ENCODE measurements at regions not wholly inside any gene's neighbourhood (a gene's known extent, or its start where the extent isn't known, plus 50 kb on each side); places are given as distances from the start of the nearest gene placed in this dataset.
"Not testable (repeated sequence)": the region's sequence is repeated elsewhere in the genome, so short reads cannot be mapped to it uniquely, and the experiment has no call there.

DNA sequence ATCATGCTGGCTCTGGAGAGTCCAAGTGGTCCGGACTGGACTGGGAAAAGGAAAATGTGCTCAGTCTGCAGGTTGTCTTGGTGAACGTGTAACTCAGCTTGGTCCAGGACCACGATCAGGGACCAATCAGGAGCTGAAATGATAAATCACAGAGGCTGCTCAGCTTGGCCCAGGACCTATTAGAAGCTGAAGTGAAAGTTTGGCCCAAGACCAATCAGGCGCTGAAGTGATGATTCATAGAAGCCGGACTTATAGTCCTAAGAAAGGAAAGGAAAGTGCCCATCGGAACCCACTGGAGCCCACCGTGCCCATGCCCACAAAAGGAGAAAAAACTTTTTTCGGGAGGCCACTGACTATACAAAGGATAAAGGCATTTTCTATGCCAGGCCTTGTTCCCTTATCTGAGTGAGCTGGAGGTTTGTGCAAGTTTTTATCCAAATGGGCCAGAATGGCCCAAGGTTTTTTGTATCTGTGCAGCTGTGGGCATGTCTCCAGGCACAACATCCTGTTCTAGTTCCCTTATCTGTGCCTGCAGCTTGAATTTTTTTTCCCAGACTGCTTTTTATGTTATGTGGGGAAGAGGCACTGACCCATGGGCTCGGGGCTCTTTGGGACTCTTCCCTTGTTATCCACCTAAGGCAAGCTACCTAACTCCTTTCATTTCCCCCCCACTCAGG, 194.4 kb downstream of the FAM133A start:
- no peak for DNase-seq (ENCODE audit: low spot score)

DNA sequence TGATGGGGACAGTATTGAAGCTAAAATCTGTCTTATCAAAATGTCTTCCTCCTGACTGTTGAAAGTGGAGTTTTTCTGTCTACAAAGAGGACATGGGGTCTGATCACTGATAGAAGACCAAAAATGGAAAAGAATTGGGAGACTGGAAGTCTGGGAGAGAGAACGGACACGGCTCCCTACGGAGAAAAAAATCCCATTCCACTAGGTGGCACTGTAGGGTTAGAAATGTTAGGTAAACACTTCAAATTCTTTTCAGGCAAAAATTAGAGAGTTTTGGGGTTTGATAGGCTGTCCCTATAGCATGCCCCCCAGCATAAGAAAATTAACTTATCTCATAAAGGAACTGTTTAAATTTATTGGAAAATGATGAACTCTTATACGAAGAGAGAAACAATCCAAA, 200.5 kb downstream of the FAM133A start:
- DNase-seq (ENCODE audit: low spot score), result peak; percentile 1

DNA sequence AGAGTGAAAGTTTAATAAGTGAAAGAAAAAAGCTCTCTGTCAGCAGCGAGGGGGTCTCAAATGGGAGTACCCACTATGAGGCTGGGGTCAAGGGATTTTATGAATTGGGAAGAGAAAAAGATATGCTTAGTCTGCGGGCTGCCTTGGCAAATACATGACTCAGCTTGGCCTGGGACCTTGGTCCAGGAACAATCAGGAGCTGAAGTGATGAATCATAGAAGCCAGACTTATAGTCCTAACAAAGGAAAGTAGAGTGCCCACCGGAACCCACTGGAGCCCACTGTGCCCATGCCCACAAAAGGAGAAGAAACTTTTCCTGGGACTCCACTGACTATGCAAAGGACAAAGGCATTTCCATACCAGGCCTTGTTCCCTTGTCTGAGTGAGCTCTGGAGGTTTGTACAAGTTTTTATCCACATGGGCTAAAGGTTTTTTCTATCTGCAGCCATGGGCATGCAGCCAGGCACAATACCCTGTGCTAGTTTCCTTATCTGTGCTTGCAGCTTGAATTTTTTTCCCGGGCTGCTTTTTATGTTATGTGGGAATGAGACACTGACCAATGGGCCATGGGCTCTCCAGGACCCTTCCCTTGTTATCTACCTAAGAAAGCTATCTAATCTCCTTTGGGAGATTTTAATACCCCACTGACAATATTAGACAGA, 201.7 kb downstream of the FAM133A start:
- DNase-seq (ENCODE audit: low spot score), result no peak

DNA sequence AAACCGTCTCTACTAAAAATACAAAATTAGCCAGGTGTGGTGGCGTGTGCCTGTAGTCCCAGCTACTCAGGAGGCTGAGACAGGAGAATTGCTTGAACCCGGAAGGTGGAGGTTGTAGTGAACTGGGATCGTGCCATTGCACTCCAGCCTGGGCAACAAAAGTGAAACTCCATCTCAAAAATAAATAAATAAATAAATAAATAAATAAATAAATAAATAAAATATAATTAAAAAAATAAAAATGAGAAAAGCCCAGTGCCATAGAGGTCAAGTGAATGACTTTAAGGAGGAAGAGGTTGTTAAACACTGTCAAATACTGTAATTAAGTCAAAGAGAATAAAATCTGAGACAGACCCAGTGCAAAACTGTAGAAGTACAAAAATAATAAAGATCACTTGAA, 247.0 kb downstream of the FAM133A start:
- not testable (repeated sequence) for DNase-seq (ENCODE audit: low spot score)

GRCh38 chrX:93932471-93933220, 258.6 kb downstream of the FAM133A start:
- DNase-seq (ENCODE audit: low spot score), result no peak

DNA sequence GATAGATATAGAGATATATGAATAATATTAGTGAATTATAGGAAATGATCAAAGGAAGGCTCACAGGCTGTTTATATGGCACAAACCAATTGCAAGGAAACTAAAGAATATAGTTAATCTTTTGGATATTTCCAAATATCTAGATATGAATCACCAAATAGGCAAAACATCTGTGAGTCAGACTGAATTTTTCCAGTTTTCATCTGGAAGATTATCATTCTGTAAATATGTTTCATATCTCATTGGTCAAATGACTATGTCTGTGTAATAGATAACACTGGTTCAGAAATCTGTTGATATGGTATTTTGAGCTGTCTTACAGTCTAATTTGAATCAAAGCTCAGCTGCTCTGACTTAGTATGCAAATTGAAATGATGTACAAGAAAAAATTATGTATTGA, 303.6 kb downstream of the FAM133A start:
- no peak for DNase-seq (ENCODE audit: low spot score)

GRCh38 chrX:93985344-93986307, 311.6 kb downstream of the FAM133A start:
- no peak for DNase-seq (ENCODE audit: low spot score)
